Skeletal muscle cell (primary cell): ENCODE measurements at regions not wholly inside any gene's neighbourhood (a gene's known extent, or its start where the extent isn't known, plus 50 kb on each side); places are given as distances from the start of the nearest gene placed in this dataset.
"Not testable (repeated sequence)": the region's sequence is repeated elsewhere in the genome, so short reads cannot be mapped to it uniquely, and the experiment has no call there.

Experiments
- DNase-seq: peaks from one replicate; pipeline ENCODE4 v3.0.0-alpha.2; 2010; ENCODE audit warnings: low read depth
- H3K4me3 ChIP-seq: 2 replicates; pipeline ENCODE4 v1.5.1; 2011; ENCODE audit warnings: low read depth, mild to moderate bottlenecking, control low read depth, low read length, moderate library complexity

GRCh38 chr6:10146715-10147451 is 268.0 kb downstream of the TFAP2A start:
- H3K4me3 ChIP-seq: no peak overlapping the region
- DNase-seq: no peak

- no peak for DNase-seq
- no peak overlapping the region for H3K4me3 ChIP-seq
These were observed 270.1 kb downstream of the TFAP2A start for GRCh38 chr6:10144772-10145171.

GRCh38 chr6:10141746-10142443 is 273.0 kb downstream of the TFAP2A start:
- H3K4me3 ChIP-seq: no peak overlapping the region
- no peak for DNase-seq

GRCh38 chr6:10140824-10141223 is 274.1 kb downstream of the TFAP2A start:
- no peak overlapping the region for H3K4me3 ChIP-seq
- no peak for DNase-seq

- DNase-seq: no peak
- no peak overlapping the region for H3K4me3 ChIP-seq
These were observed 274.7 kb downstream of the TFAP2A start for GRCh38 chr6:10140136-10140535.

- no peak overlapping the region for H3K4me3 ChIP-seq
- no peak for DNase-seq
These were observed 276.0 kb downstream of the TFAP2A start for GRCh38 chr6:10138917-10139316.

GRCh38 chr6:10136636-10137035 is 278.2 kb downstream of the TFAP2A start:
- no peak for DNase-seq

GRCh38 chr6:10134185-10134584 is 280.7 kb downstream of the TFAP2A start:
- not testable (repeated sequence) for H3K4me3 ChIP-seq, DNase-seq

More at GRCh38 chr6:10136636-10137035, 278.2 kb downstream of the TFAP2A start:
- no peak overlapping the region for H3K4me3 ChIP-seq

- H3K4me3 ChIP-seq: no peak overlapping the region
- no peak for DNase-seq
These were observed 286.2 kb downstream of the TFAP2A start for GRCh38 chr6:10128721-10129120.

GRCh38 chr6:10122164-10122563 is 292.7 kb downstream of the TFAP2A start:
- DNase-seq: no peak

GRCh38 chr6:10112871-10113549 is 301.9 kb downstream of the TFAP2A start:
- H3K4me3 ChIP-seq: no peak overlapping the region
- DNase-seq: no peak

More at GRCh38 chr6:10122164-10122563, 292.7 kb downstream of the TFAP2A start:
- H3K4me3 ChIP-seq: no peak overlapping the region

GRCh38 chr6:10111975-10112374 is 302.9 kb downstream of the TFAP2A start:
- no peak overlapping the region for H3K4me3 ChIP-seq
- no peak for DNase-seq

- no peak for DNase-seq
- no peak overlapping the region for H3K4me3 ChIP-seq
These were observed 313.2 kb downstream of the TFAP2A start for GRCh38 chr6:10101551-10102252.

GRCh38 chr6:10099529-10100140 is 315.2 kb downstream of the TFAP2A start:
- DNase-seq: no peak
- H3K4me3 ChIP-seq: no peak overlapping the region

GRCh38 chr6:10098756-10099528 is 315.9 kb downstream of the TFAP2A start:
- no peak overlapping the region for H3K4me3 ChIP-seq

GRCh38 chr6:10093282-10093681 is 321.6 kb downstream of the TFAP2A start:
- DNase-seq: no peak
- no peak overlapping the region for H3K4me3 ChIP-seq

More at GRCh38 chr6:10098756-10099528, 315.9 kb downstream of the TFAP2A start:
- no peak for DNase-seq

GRCh38 chr6:10084111-10084986 is 330.5 kb downstream of the TFAP2A start:
- no peak for DNase-seq
- H3K4me3 ChIP-seq: no peak overlapping the region

- DNase-seq: no peak
These were observed 332.5 kb downstream of the TFAP2A start for GRCh38 chr6:10082385-10082784.

More at GRCh38 chr6:10082385-10082784, 332.5 kb downstream of the TFAP2A start:
- no peak overlapping the region for H3K4me3 ChIP-seq
